Left ventricle myocardium inferior (tissue), 1 donor: ENCODE measurements at regions not wholly inside any gene's neighbourhood (a gene's known extent, or its start where the extent isn't known, plus 50 kb on each side); places are given as distances from the start of the nearest gene placed in this dataset.

Source experiments
- DNase-seq: peaks from one replicate; pipeline ENCODE4 v3.0.0-alpha.2; 2020
- H3K27ac ChIP-seq: fragments of 200-600 bp; replicated peaks from 2 replicates; pipeline ENCODE4 v1.8.0; 2021
- H3K27me3 ChIP-seq: fragments of 200-600 bp; 2 replicates; pipeline ENCODE4 v1.8.0; 2021; ENCODE audit warnings: low read depth
- H3K36me3 ChIP-seq: fragments of 200-600 bp; 2 replicates; pipeline ENCODE4 v1.8.0; 2021
- H3K4me1 ChIP-seq: fragments of 200-600 bp; 2 replicates; pipeline ENCODE4 v1.8.0; 2021
- H3K4me3 ChIP-seq: fragments of 200-600 bp; 2 replicates; pipeline ENCODE4 v1.8.0; 2021; ENCODE audit warnings: mild to moderate bottlenecking, moderate library complexity
- H3K9me3 ChIP-seq: fragments of 200-600 bp; replicated peaks from 2 replicates; pipeline ENCODE4 v1.8.0; 2021
- CTCF ChIP-seq: fragments of 200-600 bp; IDR thresholded peaks from 2 replicates; pipeline ENCODE4 v1.8.0; 2021; ENCODE audit warnings: antibody characterized with exemption, mild to moderate bottlenecking, borderline replicate concordance
- intact Hi-C: fragments of 100-400 bp; cut with micrococcal nuclease; formaldehyde crosslinking; loops from one replicate; pipeline ENCODE4 v1.11.0; 2022
- donor health status: DM: no; HTN: yes; CAD: no; lungs with severe emphysema.

GRCh38 chr1:216902669-216903381 lies 179.6 kb upstream of the ESRRG start:
- no peak for DNase-seq
- Histone ChIP-seq H3K4me1 (peaks cover 27% of the 10 kb centered on the region), H3K27ac (no peak overlapping the region), H3K27me3 (no peaks in the 10 kb centered on the region), H3K36me3 (no peaks in the 10 kb centered on the region), H3K4me3 (no peak overlapping the region), H3K9me3 (no peaks in the 10 kb centered on the region)
- intact Hi-C loops, result no loop called here
- no peak for TF ChIP-seq CTCF

GRCh38 chr1:216900116-216900620 lies 176.9 kb upstream of the ESRRG start:
- H3K27me3 ChIP-seq, result no peaks in the 10 kb centered on the region
- no peaks in the 10 kb centered on the region for H3K36me3 ChIP-seq
- DNase-seq, result no peak
- no peak for TF ChIP-seq CTCF
- H3K4me3 ChIP-seq, result no peak overlapping the region
- H3K27ac ChIP-seq, result no peak overlapping the region
- intact Hi-C loops, result no loop called here
- H3K4me1 ChIP-seq, result peaks cover 24% of the 10 kb centered on the region
- H3K9me3 ChIP-seq, result no peaks in the 10 kb centered on the region

GRCh38 chr1:216898801-216899200 lies 175.6 kb upstream of the ESRRG start:
- intact Hi-C loops, result no loop called here
- DNase-seq, result no peak
- no peaks in the 10 kb centered on the region for H3K9me3 ChIP-seq
- no peaks in the 10 kb centered on the region for H3K36me3 ChIP-seq
- H3K4me3 ChIP-seq, result no peak overlapping the region
- no peak overlapping the region for H3K27ac ChIP-seq
- peaks cover 13% of the 10 kb centered on the region for H3K4me1 ChIP-seq
- H3K27me3 ChIP-seq, result no peaks in the 10 kb centered on the region
- no peak for TF ChIP-seq CTCF

GRCh38 chr1:216896146-216896545 lies 172.9 kb upstream of the ESRRG start:
- no peak for DNase-seq
- H3K4me3 ChIP-seq, result no peak overlapping the region
- H3K27me3 ChIP-seq, result no peaks in the 10 kb centered on the region
- no peaks in the 10 kb centered on the region for H3K36me3 ChIP-seq
- H3K27ac ChIP-seq, result no peak overlapping the region
- no peaks in the 10 kb centered on the region for H3K9me3 ChIP-seq
- no peak for TF ChIP-seq CTCF
- peaks cover 4% of the 10 kb centered on the region for H3K4me1 ChIP-seq
- intact Hi-C loops, result no loop called here

- TF ChIP-seq CTCF, result no peak
- Histone ChIP-seq H3K27ac (no peak overlapping the region), H3K27me3 (no peaks in the 10 kb centered on the region), H3K4me3 (no peak overlapping the region), H3K4me1 (peaks cover 4% of the 10 kb centered on the region), H3K36me3 (no peaks in the 10 kb centered on the region), H3K9me3 (no peaks in the 10 kb centered on the region)
- intact Hi-C loops, result no loop called here
- DNase-seq, result no peak
These were observed 171.3 kb upstream of the ESRRG start for GRCh38 chr1:216894494-216894893.
